ENCODE measurements at regions not wholly inside any gene's neighbourhood (a gene's known extent, or its start where the extent isn't known, plus 50 kb on each side); places are given as distances from the start of the nearest gene placed in this dataset.

GRCh38 chr2:150588506-150588870 is 101.0 kb upstream of the RND3 start:
- no peak for DNase-seq (ENCODE audit: low read depth)

DNA sequence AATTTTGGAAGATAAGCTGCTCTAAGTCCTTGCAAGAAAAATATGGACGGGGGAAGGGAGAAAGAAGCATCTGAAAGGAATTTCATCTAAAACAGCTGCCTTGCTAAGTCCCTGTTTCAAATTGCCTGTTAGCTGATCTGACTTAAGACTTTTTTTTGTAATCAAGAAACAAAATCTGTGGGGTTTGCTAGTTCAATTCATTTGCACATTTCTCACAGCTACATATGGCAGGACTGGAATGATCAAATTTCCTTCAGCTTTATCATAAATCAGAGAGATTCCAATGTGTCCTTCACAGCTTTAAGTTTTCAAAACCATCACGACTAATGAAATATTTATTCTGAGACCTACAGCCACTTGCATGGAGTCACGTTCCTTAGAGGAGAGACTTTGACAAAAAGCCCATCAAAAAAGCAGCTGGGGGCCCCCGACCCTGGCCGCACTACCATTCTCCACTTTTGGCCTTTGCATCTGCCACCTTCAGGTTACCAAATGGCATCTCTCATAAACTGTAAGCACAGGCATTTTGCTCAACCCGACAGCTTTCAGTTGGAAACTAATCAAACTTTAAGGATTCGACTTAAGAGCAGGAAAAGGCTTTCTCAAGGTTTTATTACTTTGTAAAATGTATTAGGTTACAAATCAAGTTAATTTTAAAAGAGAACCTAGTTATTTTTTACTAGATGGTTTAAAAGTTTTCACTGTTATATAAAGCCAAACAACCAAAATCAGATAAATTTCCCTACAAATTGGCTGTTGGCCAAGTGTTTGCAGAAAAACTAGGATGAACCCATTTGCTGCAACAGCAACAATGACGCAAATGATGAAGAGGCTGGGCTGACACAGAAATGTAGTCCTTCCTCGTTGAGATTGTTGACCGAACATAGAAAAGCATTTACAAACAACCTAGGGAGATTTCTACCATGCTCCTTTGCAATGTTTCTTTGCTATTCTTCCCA is 100.4 kb upstream of the RND3 start:
- DNase-seq (ENCODE audit: low read depth), result no peak

GRCh38 chr2:150586858-150587257 is 99.4 kb upstream of the RND3 start:
- peak; percentile 90 for DNase-seq (ENCODE audit: low read depth)

DNA sequence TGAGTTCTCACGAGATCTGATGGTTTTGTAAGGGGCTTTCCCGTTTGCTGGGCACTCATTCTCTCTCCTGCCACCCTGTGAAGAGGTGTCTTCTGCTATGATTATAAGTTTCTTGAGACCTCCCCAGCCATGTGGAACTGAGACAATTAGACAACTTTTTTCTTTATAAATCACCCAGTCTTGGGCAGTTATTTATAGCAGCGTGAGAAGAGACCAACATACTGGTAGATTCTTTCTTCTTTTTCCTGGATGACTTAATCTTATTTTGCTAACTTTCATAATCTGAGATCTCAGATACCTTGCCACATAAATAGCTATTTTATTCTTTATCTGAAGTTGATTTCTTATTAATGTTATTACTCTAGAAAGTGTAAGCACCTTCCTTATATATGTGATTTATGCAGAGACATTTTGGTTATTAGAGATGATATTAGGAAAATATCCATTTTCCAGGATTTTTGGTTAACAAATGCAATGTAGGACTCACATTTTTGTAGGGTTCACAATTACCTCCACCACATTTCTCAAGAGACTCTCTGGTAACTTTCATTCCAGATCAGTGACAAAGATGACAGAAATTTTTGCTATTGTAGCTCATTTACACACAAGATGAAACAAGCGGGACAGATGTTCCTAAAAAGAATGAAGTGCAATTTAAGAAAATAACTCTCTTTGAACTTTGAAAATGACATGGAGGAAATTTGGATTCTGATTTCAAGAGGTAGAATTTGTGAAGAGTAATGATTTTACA is 97.9 kb upstream of the RND3 start:
- DNase-seq (ENCODE audit: low read depth), result no peak

DNA sequence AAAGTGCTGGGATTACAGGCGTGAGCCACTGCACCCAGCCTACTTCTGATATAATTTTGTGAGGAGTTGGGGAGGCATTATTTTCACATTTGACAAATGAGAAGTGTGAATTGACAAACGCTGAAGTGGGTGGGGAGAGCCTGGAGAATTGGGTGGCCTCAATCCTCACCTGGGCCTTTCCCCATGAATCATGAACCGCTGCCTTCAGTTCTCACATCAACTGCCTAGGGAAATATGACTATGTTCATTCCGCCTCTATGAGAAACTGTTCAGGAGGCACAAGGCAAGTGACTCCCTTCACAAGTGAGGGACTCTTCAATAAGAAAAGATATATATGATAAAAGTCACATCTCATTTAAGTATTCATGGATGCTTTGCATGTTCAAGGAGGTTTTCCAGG is 96.6 kb upstream of the RND3 start:
- DNase-seq (ENCODE audit: low read depth), result no peak

DNA sequence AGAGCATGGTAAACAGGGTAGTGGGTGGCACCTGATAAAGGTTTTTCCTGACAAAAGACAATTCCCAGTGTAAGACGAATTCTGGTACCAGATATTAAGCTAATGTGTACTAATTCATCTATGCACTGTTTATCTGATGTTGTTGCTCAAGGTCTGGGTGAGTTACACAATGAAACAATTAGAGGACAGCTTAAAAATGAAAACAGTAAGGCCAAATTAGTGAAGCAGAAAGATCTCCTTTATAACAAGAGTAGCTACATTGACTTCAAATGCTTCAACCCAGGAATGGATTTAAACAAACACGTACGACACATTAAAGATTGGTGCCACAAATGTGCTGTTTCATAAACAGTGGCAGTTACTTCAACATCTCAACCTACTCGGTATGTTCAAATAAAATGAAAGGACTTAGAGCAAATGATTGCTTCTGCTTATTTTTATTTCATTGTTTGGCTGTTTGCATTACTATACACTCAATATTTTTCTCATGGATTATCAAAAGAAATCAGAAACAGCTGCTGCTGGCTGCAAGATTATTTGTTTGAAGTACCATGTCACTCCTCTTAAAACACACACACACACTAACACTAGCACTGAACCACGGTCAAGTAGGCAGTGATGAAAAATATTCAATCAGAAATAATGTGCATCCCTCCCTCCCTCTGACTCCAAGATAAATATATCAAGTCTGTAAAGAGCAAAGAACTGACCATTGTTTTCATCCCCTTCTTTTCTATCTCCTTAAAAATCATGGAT is 94.4 kb upstream of the RND3 start:
- peak; percentile 45 for DNase-seq (ENCODE audit: low read depth)

GRCh38 chr2:150578481-150578880 is 91.0 kb upstream of the RND3 start:
- DNase-seq (ENCODE audit: low read depth), result no peak

DNA sequence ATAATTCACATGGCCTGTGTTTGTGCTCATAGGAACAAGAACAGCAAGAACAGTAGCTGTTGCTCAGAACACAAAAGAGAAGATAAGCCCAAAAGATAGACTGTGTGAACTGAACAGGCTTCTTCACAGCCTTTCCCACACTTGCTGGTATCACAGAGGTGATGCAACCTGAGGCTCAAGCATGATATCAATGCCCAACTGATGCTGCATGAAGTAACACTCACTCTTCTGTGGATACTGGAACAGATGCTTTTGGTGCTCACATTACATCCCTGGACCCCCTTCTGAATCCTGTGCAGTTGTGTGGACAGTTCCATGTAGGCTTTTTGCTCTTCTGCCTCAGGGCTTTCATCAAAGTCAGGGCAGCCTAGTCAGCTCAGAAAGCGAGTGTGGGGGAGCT is 88.4 kb upstream of the RND3 start:
- no peak for DNase-seq (ENCODE audit: low read depth)

DNA sequence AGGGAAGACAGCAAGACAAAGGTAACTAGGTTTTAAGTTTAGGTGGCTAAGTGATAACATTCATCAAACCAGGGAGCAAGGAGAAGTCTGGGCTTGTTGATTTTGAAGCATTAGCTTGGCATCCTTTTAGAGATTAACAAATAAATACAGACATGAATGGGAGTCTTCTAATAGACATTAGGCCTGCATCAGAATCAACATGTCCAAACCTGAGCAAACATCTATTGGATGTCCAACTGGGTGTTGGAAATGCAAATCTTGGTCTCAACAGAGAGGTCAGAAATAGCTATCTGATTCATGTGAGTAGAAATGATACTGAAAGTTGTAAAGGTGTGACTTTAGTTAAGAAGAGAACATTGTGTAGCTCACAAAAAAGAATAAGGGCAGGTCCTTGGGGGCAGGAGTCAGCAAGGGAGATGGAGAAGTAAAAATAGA is 85.5 kb upstream of the RND3 start:
- DNase-seq (ENCODE audit: low read depth), result no peak

DNA sequence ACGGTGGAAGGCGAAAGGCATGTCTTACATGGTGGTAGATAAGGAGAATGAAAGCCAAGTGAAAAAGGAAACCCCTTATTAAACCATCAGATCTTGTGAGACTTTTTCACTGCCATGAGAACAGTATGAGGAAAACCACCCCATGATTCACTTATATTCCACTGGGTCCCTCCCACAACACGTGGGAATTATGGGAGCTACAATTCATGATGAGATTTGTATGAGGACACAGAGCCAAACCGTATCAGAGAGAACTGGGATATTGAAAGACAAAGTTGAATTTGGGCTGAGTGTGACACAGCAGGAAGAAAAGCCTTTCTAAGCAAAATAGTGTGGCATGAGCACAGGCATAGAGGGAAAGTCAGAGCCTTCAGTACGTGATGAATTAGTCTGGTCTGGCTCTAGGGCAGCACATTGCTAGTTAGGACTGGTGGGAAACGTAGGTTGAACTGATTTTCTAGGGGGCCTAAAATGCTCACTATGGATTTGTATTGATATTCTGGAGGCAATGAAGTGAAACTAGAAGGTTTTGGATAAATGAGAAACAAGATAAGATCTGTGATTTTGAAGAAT is 84.8 kb upstream of the RND3 start:
- DNase-seq (ENCODE audit: low read depth), result no peak

DNA sequence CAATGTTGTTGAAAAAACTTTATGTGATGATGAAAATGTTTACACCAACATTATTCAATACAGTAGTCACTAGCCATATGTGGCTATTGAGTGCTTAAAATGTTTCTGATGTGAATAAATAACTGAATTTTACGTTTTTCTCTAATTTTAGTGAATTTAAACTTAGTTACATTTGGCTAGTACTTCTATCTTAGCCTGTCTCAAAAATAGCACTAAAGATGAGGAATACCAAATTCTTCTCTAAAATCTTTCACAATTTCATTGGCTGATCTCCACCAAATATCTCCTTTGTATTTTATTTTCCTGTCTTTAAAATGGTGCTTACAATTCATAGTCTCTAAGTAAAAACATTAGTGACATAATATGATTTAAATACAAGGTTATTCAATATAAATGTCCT is 83.7 kb upstream of the RND3 start:
- DNase-seq (ENCODE audit: low read depth), result no peak

- DNase-seq (ENCODE audit: low read depth), result peak; percentile 98
These were observed 83.2 kb upstream of the RND3 start for GRCh38 chr2:150570712-150571111.

- no peak for DNase-seq (ENCODE audit: low read depth)
These were observed 82.3 kb upstream of the RND3 start for GRCh38 chr2:150569761-150570160.

GRCh38 chr2:150567771-150568301 is 80.4 kb upstream of the RND3 start:
- DNase-seq (ENCODE audit: low read depth), result no peak

DNA sequence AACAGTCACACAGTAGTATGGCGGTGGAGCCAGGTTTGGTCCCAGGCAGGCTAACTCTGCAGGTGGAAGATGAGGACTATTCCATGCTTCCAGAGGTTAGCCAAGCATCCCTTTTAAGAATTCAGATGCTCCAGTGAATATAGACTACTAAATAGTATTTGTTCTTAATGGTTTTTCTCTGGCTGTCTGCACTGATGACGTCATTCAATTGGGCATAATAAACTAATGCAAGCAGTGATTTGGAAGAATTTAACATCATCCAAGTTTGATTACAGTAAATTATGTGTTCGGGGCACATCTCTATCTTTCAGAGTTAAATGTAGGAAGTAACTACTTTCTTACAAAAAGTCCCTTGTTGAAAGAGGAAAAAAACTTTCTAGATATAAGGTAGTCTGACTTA is 78.8 kb upstream of the RND3 start:
- no peak for DNase-seq (ENCODE audit: low read depth)

GRCh38 chr2:150561076-150561475 is 73.6 kb upstream of the RND3 start:
- DNase-seq (ENCODE audit: low read depth), result no peak

GRCh38 chr2:150557020-150557600 is 69.6 kb upstream of the RND3 start:
- DNase-seq (ENCODE audit: low read depth), result no peak

- DNase-seq (ENCODE audit: low read depth), result peak; percentile 91
These were observed 68.3 kb upstream of the RND3 start for GRCh38 chr2:150555611-150556356.

GRCh38 chr2:150554046-150554445 is 66.6 kb upstream of the RND3 start:
- no peak for DNase-seq (ENCODE audit: low read depth)

DNA sequence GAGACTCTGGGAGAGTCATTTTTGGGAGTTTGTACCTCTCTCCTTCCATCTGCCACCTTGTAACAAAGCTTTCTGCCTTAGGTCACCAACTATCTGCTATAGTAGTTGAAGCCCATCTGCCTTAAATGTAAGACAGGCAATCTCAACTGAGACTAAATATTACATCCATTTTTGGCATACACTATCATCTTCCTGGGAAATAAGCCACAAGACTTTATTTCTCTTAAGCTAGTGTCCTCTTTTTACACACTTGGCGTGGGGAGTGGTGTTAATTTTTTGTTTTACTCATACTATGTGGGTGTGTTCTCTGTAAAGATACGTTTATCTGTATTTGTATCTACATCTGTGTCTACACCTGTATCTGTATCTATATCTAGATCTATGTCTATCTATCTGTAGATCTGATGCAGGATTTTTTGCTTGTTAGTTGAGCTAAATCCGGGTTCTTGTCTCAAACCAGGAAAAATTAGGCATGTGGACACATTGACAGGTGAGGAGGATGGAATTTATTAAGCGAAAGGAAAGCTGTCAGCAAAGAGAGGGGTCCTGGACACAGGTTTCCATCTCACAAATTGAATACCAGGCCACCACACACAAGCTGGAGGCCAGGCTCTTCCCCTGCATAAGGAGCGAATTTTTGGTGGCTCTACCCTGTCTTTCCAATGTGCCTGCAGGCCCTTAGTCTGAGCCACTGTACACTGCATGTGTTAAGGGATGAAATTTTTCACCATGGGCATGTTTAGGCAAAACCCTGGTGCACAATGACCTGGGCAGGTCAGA is 64.8 kb upstream of the RND3 start:
- no peak for DNase-seq (ENCODE audit: low read depth)
